SK-N-SH (cell line): ENCODE measurements at regions not wholly inside any gene's neighbourhood (a gene's known extent, or its start where the extent isn't known, plus 50 kb on each side); places are given as distances from the start of the nearest gene placed in this dataset.

Experiments used
- CHD2 ChIP-seq: fragments of 150-350 bp; IDR thresholded peaks from 2 replicates; pipeline ENCODE4 v1.6.1; 2018; ENCODE audit warnings: low read length; ENCODE audit not compliant: partially characterized antibody
- GATA2 ChIP-seq: sonication (generic); formaldehyde crosslinking; IDR thresholded peaks from 2 replicates; pipeline ENCODE4 v1.5.0; 2020; ENCODE audit warnings: mild to moderate bottlenecking, missing genetic modification reagents
- JUND ChIP-seq: IDR thresholded peaks from 2 replicates; pipeline ENCODE4 v1.4.0; 2012
- MEF2A ChIP-seq: IDR thresholded peaks from 2 replicates; pipeline ENCODE4 v1.4.0; 2012; ENCODE audit warnings: low read depth, borderline replicate concordance
- POLR2AphosphoS5 ChIP-seq: IDR thresholded peaks from 2 replicates; pipeline ENCODE4 v1.6.1; 2012; ENCODE audit warnings: low read depth, low read length
- RAD21 ChIP-seq: IDR thresholded peaks from 2 replicates; pipeline ENCODE4 v1.6.1; 2012; ENCODE audit warnings: mild to moderate bottlenecking, low read length
- YY1 ChIP-seq: IDR thresholded peaks from 2 replicates; pipeline ENCODE4 v1.4.0; 2012; ENCODE audit warnings: low read depth, mild to moderate bottlenecking
- TF ChIP-seq, protein P1 (sequence below): fragments of 200-600 bp; sonication (generic); IDR thresholded peaks from 2 replicates; pipeline ENCODE4 v1.6.1; 2017; ENCODE audit warnings: antibody characterized with exemption, mild to moderate bottlenecking, moderate library complexity
- TF ChIP-seq, protein P2 (sequence below): IDR thresholded peaks from 2 replicates; pipeline ENCODE4 v1.6.1; 2012; ENCODE audit warnings: mild to moderate bottlenecking, low read depth, low read length, moderate library complexity
- TF ChIP-seq, protein P3 (sequence below): IDR thresholded peaks from 2 replicates; pipeline ENCODE4 v1.4.0; 2012; ENCODE audit warnings: low read depth

DNA sequence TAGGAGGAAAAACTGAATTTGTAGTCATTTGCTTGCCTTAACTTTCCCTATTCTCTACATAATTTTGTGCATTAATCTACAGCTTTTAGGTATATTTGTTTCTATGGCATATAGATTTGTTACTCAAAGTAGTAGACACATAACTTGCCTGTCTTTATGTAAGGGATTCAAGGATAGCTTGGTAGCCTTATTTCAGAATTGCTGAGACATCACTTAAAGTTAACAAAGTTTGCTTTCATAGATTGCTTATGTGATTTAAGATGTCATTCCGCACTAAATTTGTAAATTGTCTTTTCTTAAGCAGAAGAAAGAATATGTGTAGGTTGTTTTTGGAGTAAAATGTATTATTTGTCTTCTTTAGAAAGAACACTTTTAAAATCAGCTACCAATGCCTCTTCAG lies 477.7 kb upstream of the NOVA1 start:
- TF ChIP-seq RAD21 (no peak), POLR2AphosphoS5 (no peak), JUND (no peak), CHD2 (no peak), GATA2 (CRISPR knock-in tag) (no peak), MEF2A (no peak), YY1 (no peak)
- TF ChIP-seq, protein P1, sequence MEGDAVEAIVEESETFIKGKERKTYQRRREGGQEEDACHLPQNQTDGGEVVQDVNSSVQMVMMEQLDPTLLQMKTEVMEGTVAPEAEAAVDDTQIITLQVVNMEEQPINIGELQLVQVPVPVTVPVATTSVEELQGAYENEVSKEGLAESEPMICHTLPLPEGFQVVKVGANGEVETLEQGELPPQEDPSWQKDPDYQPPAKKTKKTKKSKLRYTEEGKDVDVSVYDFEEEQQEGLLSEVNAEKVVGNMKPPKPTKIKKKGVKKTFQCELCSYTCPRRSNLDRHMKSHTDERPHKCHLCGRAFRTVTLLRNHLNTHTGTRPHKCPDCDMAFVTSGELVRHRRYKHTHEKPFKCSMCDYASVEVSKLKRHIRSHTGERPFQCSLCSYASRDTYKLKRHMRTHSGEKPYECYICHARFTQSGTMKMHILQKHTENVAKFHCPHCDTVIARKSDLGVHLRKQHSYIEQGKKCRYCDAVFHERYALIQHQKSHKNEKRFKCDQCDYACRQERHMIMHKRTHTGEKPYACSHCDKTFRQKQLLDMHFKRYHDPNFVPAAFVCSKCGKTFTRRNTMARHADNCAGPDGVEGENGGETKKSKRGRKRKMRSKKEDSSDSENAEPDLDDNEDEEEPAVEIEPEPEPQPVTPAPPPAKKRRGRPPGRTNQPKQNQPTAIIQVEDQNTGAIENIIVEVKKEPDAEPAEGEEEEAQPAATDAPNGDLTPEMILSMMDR = no peak
- TF ChIP-seq, protein P2, sequence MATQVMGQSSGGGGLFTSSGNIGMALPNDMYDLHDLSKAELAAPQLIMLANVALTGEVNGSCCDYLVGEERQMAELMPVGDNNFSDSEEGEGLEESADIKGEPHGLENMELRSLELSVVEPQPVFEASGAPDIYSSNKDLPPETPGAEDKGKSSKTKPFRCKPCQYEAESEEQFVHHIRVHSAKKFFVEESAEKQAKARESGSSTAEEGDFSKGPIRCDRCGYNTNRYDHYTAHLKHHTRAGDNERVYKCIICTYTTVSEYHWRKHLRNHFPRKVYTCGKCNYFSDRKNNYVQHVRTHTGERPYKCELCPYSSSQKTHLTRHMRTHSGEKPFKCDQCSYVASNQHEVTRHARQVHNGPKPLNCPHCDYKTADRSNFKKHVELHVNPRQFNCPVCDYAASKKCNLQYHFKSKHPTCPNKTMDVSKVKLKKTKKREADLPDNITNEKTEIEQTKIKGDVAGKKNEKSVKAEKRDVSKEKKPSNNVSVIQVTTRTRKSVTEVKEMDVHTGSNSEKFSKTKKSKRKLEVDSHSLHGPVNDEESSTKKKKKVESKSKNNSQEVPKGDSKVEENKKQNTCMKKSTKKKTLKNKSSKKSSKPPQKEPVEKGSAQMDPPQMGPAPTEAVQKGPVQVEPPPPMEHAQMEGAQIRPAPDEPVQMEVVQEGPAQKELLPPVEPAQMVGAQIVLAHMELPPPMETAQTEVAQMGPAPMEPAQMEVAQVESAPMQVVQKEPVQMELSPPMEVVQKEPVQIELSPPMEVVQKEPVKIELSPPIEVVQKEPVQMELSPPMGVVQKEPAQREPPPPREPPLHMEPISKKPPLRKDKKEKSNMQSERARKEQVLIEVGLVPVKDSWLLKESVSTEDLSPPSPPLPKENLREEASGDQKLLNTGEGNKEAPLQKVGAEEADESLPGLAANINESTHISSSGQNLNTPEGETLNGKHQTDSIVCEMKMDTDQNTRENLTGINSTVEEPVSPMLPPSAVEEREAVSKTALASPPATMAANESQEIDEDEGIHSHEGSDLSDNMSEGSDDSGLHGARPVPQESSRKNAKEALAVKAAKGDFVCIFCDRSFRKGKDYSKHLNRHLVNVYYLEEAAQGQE = no peak
- TF ChIP-seq, protein P3, sequence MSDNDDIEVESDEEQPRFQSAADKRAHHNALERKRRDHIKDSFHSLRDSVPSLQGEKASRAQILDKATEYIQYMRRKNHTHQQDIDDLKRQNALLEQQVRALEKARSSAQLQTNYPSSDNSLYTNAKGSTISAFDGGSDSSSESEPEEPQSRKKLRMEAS = no peak
